ENCODE measurements at regions not wholly inside any gene's neighbourhood (a gene's known extent, or its start where the extent isn't known, plus 50 kb on each side); places are given as distances from the start of the nearest gene placed in this dataset.

DNA sequence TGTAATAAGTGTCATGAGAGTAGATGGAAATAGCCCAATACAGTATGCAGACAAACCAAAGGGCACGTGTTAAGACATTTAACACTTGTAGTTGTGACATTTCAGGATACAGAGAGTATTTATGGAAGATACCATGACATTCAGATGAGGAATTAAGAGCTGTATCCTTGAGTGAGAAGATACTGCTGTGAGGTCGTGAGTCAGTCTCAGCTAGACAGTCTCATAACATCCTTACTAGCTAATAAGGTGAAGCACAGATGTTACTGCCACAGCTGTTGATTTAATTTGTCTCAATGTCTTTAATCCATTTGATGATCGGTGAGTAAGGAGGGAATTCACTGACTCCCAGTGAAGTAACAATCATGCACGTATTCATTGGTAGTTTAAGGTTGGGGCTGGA is 288.0 kb upstream of the AKR1E2 start:
- Histone ChIP-seq H3K9me3 (ENCODE audit: low read depth) (no peaks in the 10 kb centered on the region), H3K4me2 (no peak overlapping the region), H3K36me3 (replicated peaks; ENCODE audit: insufficient read depth, low read depth) (no peaks in the 10 kb centered on the region), H3K27me3 (no peaks in the 10 kb centered on the region), H4K20me1 (ENCODE audit: insufficient read depth, poor library complexity, severe bottlenecking) (no peaks in the 10 kb centered on the region), H3K79me2 (no peaks in the 10 kb centered on the region), H3K27ac (no peak overlapping the region), H3K4me3 (no peak overlapping the region), H3K4me1 (ENCODE audit: insufficient read depth) (no peaks in the 10 kb centered on the region), H3K9me2 (replicated peaks; ENCODE audit: insufficient read depth) (no peaks in the 10 kb centered on the region), H2AFZ (no peak overlapping the region)
- no peak for DNase-seq (ENCODE audit: low spot score)
- WGBS (ENCODE audit: low lambda C conversion rate, missing lambda C conversion rate): 89% methylated on average over 4 of the region's 4 CpGs
- TF ChIP-seq EZH2phosphoT487 (IDR thresholded peaks at IDR 0.05; ENCODE audit: low read depth, severe bottlenecking, unreplicated experiment) (no peak), EZH2 (IDR thresholded peaks at IDR 0.05; ENCODE audit: borderline replicate concordance) (no peak)
- TF ChIP-seq, protein P1, sequence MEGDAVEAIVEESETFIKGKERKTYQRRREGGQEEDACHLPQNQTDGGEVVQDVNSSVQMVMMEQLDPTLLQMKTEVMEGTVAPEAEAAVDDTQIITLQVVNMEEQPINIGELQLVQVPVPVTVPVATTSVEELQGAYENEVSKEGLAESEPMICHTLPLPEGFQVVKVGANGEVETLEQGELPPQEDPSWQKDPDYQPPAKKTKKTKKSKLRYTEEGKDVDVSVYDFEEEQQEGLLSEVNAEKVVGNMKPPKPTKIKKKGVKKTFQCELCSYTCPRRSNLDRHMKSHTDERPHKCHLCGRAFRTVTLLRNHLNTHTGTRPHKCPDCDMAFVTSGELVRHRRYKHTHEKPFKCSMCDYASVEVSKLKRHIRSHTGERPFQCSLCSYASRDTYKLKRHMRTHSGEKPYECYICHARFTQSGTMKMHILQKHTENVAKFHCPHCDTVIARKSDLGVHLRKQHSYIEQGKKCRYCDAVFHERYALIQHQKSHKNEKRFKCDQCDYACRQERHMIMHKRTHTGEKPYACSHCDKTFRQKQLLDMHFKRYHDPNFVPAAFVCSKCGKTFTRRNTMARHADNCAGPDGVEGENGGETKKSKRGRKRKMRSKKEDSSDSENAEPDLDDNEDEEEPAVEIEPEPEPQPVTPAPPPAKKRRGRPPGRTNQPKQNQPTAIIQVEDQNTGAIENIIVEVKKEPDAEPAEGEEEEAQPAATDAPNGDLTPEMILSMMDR (IDR thresholded peaks at IDR 0.05; ENCODE audit: poor library complexity): no peak

DNA sequence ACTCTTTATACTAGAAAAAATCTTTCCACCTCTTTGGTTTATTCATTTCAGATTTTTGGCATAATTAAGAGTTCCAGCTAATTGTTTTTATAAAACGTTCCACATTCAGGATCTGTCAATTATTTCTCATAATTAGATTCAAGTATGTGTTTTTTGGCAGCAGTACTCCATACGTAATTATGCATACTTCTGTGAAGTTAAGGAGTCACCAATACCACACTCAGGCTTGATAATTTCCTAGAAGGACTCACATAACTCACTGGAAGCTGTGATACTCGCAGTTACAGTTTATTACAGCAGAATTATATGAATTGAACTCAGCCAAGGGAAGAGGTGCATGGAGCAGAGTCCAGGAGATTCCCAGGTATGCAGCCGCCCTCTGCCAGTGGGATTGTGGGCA is 290.5 kb upstream of the AKR1E2 start:
- no peaks in the 10 kb centered on the region for H4K20me1 ChIP-seq (ENCODE audit: insufficient read depth, poor library complexity, severe bottlenecking)
- H3K4me1 ChIP-seq (ENCODE audit: insufficient read depth): no peaks in the 10 kb centered on the region
- H3K27ac ChIP-seq: no peak overlapping the region
- no peak overlapping the region for H3K4me3 ChIP-seq
- TF ChIP-seq EZH2phosphoT487 (IDR thresholded peaks at IDR 0.05; ENCODE audit: low read depth, severe bottlenecking, unreplicated experiment) (no peak), EZH2 (IDR thresholded peaks at IDR 0.05; ENCODE audit: borderline replicate concordance) (no peak)
- TF ChIP-seq, protein P1 (IDR thresholded peaks at IDR 0.05; ENCODE audit: poor library complexity): no peak
- H3K9me3 ChIP-seq (ENCODE audit: low read depth): no peaks in the 10 kb centered on the region
- H3K27me3 ChIP-seq: no peaks in the 10 kb centered on the region
- H3K36me3 ChIP-seq (replicated peaks; ENCODE audit: insufficient read depth, low read depth): no peaks in the 10 kb centered on the region
- no peak overlapping the region for H2AFZ ChIP-seq
- no peaks in the 10 kb centered on the region for H3K79me2 ChIP-seq
- DNase-seq (ENCODE audit: low spot score): no peak
- H3K4me2 ChIP-seq: no peak overlapping the region
- no peaks in the 10 kb centered on the region for H3K9me2 ChIP-seq (replicated peaks; ENCODE audit: insufficient read depth)
- 93% methylated on average over 4 of the region's 4 CpGs for WGBS (ENCODE audit: low lambda C conversion rate, missing lambda C conversion rate)

DNA sequence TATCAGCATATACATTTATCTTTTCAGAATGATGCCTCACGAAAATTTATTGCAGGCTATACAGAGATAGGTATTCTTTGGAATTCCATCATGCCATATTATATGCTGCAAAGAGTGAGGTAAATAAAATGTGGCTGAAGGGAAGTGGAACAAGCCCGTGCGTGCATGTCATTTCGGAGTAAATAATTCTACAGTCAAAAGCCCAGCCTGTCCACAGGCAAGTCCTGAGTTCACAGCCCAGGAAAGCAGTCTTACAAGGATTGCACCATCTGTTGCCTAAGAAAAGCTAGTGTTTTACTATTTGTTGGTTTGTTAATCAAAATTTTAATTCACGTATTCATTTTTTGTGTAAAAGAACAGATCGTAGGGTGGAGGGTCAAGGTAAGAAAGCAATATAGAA is 292.4 kb upstream of the AKR1E2 start:
- no peaks in the 10 kb centered on the region for H4K20me1 ChIP-seq (ENCODE audit: insufficient read depth, poor library complexity, severe bottlenecking)

More for the DNA sequence above, 292.4 kb upstream of the AKR1E2 start:
- no peaks in the 10 kb centered on the region for H3K36me3 ChIP-seq (replicated peaks; ENCODE audit: insufficient read depth, low read depth)
- DNase-seq (ENCODE audit: low spot score): no peak
- TF ChIP-seq, protein P1 (IDR thresholded peaks at IDR 0.05; ENCODE audit: poor library complexity): no peak
- TF ChIP-seq EZH2phosphoT487 (IDR thresholded peaks at IDR 0.05; ENCODE audit: low read depth, severe bottlenecking, unreplicated experiment) (no peak), EZH2 (IDR thresholded peaks at IDR 0.05; ENCODE audit: borderline replicate concordance) (no peak)
- no peaks in the 10 kb centered on the region for H3K4me1 ChIP-seq (ENCODE audit: insufficient read depth)
- H2AFZ ChIP-seq: no peak overlapping the region
- H3K4me3 ChIP-seq: no peak overlapping the region
- no peaks in the 10 kb centered on the region for H3K27me3 ChIP-seq
- no peak overlapping the region for H3K27ac ChIP-seq
- no peak overlapping the region for H3K4me2 ChIP-seq
- no peaks in the 10 kb centered on the region for H3K9me3 ChIP-seq (ENCODE audit: low read depth)
- 83% methylated on average over 6 of the region's 6 CpGs for WGBS (ENCODE audit: low lambda C conversion rate, missing lambda C conversion rate)
- no peaks in the 10 kb centered on the region for H3K79me2 ChIP-seq
- H3K9me2 ChIP-seq (replicated peaks; ENCODE audit: insufficient read depth): no peaks in the 10 kb centered on the region
